Daoy (cell line): ENCODE measurements at regions not wholly inside any gene's neighbourhood (a gene's known extent, or its start where the extent isn't known, plus 50 kb on each side); places are given as distances from the start of the nearest gene placed in this dataset.

Experiments
- DNase-seq: peaks from one replicate; pipeline ENCODE4 v3.0.0-alpha.2; 2015; ENCODE audit warnings: low read depth

DNA sequence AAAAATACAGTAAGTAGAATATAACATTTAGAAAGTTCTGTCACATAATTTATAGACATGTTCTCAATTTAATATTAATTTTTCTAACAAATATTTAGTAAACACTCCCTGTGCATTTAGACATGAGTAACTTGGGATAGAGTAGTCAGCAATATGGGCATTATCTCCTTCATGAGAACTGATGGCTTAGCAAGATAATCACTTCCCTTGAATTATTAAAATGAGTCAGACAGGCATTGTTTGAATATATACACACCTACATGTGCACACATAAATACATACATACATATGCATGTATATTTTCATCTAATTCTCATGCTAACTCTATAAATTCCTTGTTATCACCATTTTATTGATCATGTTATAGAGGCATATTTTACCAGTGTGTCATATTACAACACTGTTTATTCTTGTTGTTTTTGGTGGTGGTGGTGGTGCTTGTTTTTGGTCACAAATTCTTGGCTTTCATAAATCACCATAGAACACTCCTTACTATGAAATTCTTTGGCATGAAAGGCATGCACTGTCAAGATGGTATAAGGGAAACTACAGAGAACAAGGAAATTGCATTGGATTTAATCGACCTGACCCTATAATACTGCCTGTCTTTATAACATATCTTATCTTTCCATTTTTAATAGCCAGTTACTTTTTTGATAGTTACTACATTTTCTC is 434.5 kb upstream of the MANEA start:
- no peak for DNase-seq

DNA sequence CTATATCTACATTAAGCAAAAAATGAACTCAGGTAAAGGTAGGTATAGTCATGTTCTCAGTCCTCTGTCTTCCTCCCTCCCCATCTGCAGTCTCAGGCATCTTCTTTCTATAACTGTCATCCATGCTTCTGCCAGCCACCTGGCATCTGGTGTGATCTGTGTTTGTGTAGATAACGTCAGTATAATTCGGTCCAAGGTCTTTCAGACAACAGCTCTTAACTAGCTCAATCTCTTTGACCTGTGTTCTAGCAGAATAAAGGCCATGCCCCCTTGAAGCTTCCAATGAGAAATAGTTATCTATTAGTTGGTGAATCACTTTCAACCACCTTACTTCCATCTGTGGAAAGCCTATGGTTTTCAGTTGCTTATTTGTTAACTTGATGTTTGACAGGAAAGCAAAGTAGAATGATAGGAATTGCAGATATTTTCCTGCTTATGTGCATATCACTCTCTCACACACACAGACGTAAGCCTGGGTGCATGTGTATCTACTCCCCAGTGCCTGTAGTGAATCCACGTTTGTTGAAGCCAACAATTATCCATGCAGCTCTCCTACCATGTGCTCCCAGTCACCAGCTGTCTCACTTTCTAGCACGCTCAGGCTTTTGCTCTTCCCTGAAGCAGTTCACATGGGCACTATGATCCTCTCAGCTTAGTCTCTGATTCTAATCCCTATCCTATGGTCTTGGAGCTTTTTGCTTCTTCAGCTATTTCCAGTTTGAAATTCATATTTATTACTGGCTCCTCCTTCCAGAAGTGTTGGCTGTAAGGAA is 433.7 kb upstream of the MANEA start:
- DNase-seq = no peak

DNA sequence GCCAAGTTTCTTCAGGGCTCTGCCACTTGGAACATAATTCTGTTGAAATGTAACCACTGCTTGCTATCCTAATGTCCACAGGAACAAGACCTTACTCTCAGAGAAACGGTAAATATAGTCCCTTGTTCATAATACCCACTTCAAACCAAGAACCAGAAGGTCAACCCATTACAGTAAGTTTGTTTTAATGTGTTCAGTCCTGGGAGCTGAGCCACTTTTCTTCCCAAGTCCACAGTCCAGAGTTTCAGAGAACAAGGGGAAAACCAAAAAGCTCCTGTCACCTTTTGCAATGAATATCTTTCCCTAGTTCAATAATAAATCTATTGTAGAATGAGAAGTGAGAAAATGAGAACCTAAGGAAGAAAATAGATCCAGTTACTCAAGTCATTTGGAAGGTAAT is 431.9 kb upstream of the MANEA start:
- DNase-seq = no peak

DNA sequence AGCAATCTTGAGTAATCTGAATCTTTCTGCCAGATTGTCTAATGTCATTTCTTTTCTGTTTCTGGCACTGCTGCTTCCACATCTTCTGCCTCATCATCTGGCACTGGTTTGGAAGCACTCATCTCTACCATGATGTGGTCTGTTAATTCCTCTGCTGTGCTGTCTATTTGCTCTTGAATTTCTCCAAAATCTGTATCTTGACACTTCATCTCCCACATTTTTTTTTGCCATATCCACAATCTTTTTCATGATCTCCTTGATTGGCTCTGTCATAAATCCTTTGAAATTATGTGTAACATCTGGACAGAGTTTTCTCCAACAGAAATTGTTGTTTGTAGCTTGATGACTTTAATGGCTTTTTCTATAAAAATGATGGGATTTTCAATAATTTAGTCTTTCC is 417.8 kb upstream of the MANEA start:
- no peak for DNase-seq

DNA sequence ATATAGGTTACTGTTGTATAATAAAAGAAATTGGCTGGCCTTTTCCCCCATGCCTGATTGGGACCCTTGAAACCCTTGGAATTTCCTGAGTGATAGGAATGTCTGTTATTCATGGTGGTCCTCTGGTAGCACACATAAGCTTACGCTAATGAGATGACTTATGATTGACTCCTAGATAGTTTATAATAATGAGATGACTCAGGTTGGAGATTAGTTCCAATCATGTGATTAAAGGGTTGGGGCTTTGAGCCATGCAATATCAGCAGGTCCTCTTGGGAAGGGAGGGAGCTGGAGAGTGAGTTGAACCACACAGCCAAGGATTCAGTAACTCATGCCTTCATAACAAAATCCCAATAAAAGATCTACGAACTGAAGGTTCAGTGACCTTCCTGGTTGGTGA is 407.6 kb upstream of the MANEA start:
- DNase-seq = no peak

DNA sequence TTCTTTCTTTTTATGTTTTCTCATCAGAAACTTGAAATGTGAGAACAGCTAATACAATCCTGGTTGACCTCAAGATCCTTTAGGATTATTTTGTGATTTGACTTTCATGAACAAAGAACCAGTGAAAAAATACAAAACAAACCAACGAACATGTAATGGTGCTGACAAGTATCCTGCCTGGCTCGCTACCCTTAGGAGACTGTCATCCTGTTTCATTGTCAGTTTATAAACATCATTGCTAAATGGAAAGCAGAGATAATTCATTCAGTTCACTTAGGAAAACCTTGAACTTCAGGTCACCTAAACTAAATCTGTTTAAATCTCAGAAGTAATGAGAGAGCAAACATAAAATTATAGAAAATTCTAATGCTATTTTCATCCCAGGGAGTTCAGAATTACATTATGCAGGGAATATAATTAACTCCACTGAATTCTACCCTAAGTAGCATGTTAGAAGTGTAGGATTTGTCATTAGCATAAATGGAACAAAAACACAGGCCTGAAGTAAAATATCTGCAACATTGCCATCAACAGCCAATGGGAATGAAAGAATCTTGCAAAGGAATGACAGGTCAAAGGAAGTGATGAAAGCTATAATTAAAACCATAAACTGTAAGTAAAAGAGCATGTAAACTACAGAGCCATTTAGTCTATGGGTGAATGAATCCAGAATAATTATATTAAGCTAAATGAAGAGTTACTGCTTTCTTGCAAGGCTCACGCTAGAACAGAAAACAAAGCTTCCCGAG is 401.2 kb upstream of the MANEA start:
- no peak for DNase-seq

DNA sequence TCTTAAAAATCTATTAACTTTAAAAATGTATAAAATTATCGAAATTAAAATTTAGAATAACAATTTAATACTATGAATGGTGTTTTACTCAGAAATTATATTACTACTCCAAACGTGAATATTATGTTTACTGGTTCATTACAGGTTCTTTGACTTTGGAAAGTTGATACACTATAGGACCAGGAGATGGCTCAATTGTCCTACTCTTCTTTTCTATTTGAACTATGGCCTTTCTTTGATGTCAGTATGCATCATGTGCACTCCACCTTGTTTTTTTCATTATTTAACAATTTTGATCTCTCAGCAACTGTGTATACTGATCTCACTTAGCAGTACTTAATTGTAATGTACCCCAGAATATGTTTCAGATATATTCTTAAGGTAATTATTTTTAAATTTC is 391.5 kb upstream of the MANEA start:
- DNase-seq = no peak

DNA sequence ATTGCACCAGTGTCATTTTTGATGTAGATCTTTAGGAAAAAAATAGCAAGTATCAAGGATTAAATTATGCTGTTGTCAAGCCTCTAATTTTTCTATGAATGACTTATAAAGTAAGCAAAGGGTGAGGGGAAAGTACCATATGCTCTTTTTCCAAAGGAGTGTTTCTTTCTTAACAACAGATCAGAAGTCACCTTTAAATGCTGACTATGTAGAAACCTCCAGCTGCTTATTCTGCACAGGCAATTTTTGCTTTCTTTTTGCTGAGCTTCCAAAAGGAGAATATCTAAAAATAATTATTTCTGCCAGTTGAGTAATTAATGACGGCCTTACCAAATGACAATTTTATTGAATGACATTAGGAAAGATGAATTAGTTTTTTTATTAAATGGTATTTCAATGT is 390.6 kb upstream of the MANEA start:
- DNase-seq = no peak

DNA sequence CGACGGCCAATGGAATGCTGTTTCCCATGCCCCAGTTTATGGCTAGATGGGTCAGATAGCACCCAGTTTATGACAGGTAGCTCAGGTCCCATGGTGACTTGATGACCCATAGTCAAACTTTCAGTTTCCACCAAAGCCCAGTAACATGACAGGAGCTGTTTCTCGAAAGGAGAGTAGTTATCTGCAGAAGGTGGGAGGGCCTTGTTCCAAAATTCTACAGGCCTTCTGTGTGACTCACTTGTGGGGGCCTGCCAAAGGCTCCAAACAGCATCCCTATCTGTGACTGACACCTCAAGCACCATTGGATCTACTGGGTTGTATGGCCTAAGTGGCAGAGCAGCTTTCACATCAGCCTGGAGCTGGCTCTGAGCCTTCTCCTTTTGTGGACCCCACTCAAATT is 379.7 kb upstream of the MANEA start:
- DNase-seq = no peak

DNA sequence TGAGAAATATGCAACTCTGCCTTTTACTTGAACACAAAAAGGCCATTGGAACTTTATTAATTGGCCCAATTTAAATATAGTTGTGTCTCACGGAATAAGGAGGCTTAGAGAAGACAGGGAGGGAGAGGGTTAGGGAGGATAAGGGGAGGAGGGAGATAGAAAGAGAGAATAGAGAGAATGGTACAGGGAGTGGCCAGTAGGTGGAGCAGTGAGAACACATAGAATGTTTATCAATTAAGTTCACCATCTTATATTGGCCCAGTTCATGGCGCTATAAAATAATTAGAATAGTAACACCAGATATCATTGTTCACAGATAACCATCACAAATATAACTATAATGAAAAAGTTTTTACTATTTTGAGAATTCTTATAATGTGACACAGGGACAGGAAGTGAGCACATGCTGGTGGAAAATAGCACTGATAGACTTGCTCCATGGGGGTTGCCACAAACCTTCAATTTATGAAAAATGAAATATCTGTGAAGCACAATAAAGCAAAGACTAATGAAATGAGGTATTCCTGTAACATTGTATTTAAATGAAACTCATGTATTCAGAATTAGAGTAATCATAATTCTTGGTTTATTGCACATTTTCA is 374.1 kb upstream of the MANEA start:
- DNase-seq = peak; percentile 1

DNA sequence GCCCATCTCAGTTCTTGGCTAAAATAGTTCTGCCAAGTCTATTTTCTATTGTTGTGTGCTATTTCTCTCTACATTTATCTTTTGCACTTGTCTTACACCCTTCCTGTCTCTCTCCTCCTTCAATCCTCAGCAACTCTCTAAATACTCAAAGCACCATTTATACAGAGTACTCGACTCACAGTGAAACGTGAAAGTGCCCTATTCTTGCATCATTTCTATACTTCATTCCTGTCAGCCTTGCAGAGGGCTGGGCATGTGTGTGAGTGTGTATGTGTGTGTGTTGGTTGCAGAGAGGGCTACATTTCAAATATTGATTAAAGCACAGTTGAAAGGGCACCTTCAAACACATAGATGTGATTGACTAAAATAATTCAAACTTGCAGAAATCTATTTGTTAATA is 373.2 kb upstream of the MANEA start:
- no peak for DNase-seq

DNA sequence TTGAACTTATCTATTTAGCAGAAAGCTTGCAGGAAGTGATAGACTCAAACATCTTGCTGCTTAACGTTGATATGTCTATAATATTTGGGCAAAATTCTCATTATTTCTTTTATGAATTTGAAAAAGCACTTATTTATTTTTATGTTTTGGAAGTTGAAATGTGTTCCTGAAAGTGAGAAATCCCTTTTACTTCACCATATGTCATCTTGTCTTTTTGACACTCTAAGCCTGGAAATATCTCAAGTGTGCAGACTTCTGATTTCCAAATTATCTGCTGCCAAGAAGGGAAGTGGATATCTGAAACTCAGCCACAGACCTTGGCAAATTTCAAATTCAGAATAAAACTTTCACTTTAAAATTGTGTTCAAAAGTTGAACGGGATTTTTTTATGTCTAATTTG is 368.7 kb upstream of the MANEA start:
- no peak for DNase-seq

DNA sequence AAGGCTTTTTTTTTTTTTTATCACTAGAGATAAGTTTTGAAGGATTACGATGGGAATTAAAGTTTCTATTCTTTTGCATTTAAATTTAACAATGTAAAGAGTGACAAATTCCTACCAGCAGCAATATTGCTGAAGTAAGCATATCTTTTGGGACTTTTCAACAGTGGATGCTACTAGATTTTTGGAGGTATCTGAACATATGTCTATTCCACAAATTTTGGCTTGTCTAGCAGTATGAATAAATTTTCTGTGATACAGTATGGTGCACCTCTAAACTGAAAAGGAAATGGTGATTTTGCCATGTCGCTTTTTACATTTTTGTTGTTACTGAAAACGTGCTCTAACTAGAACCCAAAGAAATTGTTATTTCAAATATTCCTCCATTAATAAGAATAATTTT is 368.3 kb upstream of the MANEA start:
- no peak for DNase-seq

DNA sequence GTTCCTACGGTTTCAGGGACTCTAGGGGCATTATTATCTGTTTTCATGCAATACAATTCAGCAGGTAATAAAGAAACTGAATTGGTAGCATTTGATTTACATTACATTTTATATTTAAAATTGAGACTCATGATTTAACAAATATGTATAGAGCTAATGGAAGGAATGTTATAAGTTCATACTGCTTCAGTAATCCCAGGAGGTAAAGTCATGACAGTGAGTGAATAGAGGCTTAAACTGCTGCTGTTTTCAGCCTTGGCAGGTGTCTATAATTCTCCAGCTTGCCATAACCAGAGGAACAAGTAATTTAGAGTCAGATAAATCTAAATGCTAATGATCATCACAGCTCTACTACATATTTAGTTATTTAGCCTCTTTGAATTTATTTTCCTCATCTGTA is 360.8 kb upstream of the MANEA start:
- DNase-seq = no peak

DNA sequence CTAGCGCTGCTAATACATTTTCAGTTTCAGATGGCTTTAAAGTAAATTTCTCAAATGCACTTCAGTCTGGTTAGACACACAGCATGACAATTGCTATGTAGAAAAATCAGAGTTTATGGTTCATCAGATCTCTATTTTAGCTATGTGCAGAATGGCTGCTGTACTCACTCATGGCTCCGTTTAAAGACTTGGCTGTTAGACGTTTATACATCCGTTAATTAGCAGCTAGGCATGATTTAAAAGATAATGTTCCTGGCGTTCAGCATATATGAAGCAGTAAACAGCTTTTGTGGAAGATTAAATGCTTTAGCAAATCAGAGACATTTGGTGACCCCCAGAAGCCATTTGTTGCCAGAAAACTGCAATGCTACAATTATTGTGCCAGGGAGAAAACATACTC is 350.0 kb upstream of the MANEA start:
- DNase-seq = no peak

DNA sequence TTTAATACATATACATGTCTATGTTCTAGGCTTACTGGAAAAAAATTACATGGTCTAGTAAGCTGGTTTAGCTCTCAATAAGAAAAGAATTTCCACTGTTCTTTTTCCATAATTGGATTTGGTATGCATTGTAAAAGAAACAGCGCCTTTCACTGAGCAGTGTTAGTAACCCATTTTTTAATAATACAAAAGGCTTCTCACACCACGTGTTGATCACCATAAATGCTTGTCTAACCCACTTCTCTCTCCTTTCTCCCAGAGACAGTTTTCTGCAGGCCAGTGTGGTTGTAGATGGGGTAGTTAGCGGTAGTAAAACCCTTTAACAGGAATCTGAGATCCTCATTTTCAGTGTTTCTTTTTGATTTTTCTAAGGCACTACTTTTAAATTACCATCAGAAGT is 348.7 kb upstream of the MANEA start:
- no peak for DNase-seq

DNA sequence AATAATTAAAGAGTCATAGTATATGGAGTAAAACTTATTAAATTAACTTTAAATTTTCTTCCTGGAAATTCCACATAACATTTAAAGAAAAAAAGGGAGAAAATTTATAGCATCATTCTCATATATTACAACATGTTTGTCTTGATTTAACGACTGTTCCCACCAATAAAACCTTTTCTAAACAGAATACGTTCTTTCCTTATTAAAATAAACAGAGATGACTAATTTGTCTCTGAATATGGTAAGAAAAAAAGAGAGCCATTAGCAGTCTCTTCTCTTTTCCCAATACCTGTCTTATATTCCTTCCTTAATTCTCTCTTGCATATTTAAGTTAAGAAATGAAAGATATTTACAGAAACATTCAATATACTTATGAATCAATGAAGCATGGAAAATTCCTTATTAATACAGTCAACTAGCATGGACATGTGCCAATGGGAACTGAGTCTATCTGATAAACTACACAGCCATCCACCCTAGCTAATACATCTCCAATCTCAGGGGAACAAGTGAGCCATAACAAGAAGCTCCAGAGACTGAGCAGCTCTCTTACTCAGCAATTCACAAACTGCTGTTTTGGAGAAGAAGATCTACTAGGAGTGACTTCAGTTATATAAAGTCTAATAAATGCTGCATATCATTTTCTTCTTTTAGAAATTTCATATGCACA is 347.1 kb upstream of the MANEA start:
- DNase-seq = no peak

DNA sequence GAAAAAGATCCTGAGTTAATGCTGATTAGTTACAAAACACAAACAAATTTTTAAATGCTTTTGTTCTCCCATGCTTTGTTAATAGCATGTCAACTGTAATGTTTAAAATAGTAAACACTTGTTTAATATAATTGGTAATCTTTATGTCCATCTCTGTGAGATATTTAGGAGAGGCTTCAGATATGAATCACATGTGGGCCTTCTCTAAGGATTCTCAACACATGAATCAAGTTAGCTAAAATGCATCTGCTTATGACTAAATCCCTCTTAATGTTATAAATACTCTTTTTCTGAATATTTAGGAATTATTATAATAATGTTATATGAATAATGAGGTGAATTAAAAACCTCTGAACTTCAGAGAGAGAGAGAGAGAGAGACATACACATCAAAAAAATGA is 345.9 kb upstream of the MANEA start:
- no peak for DNase-seq

DNA sequence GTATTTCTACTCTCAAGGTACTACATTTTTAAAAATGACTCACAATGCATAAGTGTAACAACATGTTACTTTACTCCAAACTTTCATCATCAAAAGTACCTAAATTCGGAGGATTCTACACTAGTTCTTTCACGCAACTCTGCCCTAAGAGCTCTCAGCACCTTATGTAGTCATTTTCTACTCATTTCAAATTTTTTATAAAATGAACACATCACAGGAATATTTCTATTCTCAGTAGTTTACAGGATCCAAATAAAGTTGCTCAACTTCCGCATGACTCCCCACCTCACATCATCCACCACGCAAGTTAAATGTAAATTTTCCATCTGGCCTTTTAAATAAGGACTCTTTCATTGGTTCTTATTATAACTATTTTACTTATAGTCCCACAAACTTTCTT is 344.9 kb upstream of the MANEA start:
- no peak for DNase-seq

DNA sequence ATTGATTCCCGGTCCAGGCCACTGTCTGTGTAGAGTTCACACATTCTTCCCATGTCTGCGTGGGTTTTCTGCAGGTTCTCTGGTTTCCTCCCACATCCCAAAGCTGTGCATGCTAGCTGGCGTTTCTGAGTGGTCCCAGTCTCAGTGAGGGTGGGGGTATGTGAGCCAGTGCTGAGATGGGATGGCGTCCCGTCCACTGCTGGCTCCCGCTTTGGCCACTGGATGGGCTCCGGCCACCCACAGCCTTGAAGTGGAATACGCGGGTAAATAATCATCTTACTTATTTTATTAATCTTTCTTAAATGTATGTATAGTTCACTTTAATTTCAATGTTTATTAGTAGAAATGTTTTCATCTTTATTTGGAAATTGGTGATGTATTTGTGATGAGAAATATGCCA is 343.5 kb upstream of the MANEA start:
- DNase-seq = no peak

DNA sequence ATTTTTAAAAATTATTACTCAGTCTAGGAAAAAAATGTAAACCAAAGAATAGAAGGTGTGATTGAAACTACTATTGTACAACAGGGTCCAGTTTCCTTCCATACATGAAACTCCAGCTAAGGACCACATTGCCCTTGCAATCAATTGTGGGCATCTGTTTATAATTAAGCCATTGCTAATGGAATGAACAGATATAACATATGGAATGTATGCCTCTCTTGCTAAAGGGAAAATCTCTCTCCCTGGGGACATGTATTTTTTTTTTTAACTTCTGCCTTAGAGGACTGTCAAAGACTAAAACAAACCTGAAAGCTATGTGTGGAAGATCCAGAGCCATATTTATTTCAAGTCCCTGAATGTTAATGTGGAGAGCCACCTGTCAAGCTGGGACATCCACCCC is 336.8 kb upstream of the MANEA start:
- DNase-seq = no peak

DNA sequence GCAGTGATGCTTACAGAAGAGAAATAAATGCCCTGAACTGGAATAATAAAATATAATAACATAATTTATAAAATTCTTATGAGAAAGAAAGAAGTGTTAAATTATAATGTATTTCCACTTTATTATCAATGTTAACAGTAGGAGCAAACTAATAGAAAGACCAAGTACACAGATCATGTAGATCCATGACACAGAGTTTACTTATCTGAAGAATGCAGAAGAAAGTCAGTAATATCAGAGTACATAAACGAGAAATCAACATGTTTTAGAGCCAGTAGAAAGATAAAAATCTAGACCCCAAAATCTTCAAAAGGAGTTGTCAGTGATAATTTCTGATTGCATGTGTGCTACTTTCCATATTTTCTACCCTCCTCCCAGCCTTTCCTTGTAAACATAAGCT is 334.8 kb upstream of the MANEA start:
- DNase-seq = no peak
